ENCODE measurements at regions not wholly inside any gene's neighbourhood (a gene's known extent, or its start where the extent isn't known, plus 50 kb on each side); places are given as distances from the start of the nearest gene placed in this dataset.

DNA sequence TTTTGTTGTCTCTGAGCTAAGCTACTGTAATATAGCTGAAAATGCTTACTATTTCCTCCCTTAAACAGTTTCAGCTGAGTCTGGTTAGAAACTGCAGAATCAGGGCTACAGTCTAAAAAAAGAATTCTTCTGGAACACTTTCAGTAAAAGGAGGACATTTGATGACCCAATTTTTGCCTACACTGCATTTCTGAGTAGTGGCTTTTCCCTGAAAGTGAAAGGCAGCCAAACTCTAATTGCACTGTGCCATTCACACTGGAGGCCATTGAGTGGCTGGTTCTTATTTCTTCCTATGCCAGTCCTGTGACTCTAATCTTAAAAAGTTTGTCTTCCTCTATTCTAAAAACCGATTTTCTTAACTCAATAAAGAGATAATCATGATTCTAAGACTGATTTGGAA, 526.0 kb downstream of the CFAP47 start:
- H4K5ac ChIP-seq (ENCODE audit: insufficient read length, low read depth, low read length) = no peak overlapping the region
- H2BK20ac ChIP-seq (ENCODE audit: low read depth, low read length, poor library complexity, severe bottlenecking) = no peak overlapping the region
- H4K91ac ChIP-seq (ENCODE audit: insufficient read length, low read depth, low read length) = no peak overlapping the region
- H3K18ac ChIP-seq (ENCODE audit: insufficient read length, low read depth, low read length) = no peak overlapping the region
- peaks cover 14% of the 10 kb centered on the region for H3K9me3 ChIP-seq (ENCODE audit: control insufficient read depth, low read depth, low read length)
- no peak overlapping the region for H3K4me2 ChIP-seq (ENCODE audit: insufficient read depth, insufficient read length, low read length)
- peaks cover 59 to 69% of the 10 kb centered on the region in 2 experiments for H3K9me3 Mint-ChIP-seq
- no peaks in the 10 kb centered on the region for H3K79me2 ChIP-seq (ENCODE audit: insufficient read depth, low read length)
- H3K23ac ChIP-seq (ENCODE audit: insufficient read length, low read depth, low read length) = no peak overlapping the region
- H2BK15ac ChIP-seq (ENCODE audit: low read depth, low read length) = no peak overlapping the region
- no peaks in the 10 kb centered on the region for H4K20me1 ChIP-seq (ENCODE audit: control insufficient read depth, insufficient read depth, insufficient read length)
- H3T11ph ChIP-seq (ENCODE audit: low read length) = no peak overlapping the region
- H4K8ac ChIP-seq (replicated peaks; ENCODE audit: insufficient read length, low read depth, low read length) = no peak overlapping the region
- H3K27ac Mint-ChIP-seq = no peak overlapping the region
- H3K14ac ChIP-seq (ENCODE audit: insufficient read depth, low read length) = no peak overlapping the region
- no peak for DNase-seq
- H3K4me1 Mint-ChIP-seq = no peaks in the 10 kb centered on the region; a peak in 1 of 4 replicates
- no peak overlapping the region for H2AFZ ChIP-seq (ENCODE audit: low read length)
- H2BK12ac ChIP-seq (ENCODE audit: insufficient read length, low read depth, low read length) = no peak overlapping the region
- no peak overlapping the region for H3K27ac ChIP-seq (ENCODE audit: insufficient read length, low read depth, low read length)
- H3K9ac ChIP-seq (ENCODE audit: extremely low read depth, insufficient read length, low read length) = no peak overlapping the region
- H2BK5ac ChIP-seq (ENCODE audit: insufficient read length, low read length) = no peak overlapping the region
- no peaks in the 10 kb centered on the region for H3K27me3 ChIP-seq (ENCODE audit: insufficient read depth, low read length)
- H3K27me3 Mint-ChIP-seq (ENCODE audit: low read depth) = no peaks in the 10 kb centered on the region; the same call in 1 of the 2 replicates
- no CpG with 5 or more reads among the region's 1 CpG for WGBS (ENCODE audit: extremely low coverage, insufficient read length, low lambda C conversion rate)
- H3K56ac ChIP-seq (ENCODE audit: insufficient read length, low read depth, low read length) = no peak overlapping the region
- no peak overlapping the region for H3K4ac ChIP-seq (ENCODE audit: low read depth, low read length)
- TF ChIP-seq, protein P1, sequence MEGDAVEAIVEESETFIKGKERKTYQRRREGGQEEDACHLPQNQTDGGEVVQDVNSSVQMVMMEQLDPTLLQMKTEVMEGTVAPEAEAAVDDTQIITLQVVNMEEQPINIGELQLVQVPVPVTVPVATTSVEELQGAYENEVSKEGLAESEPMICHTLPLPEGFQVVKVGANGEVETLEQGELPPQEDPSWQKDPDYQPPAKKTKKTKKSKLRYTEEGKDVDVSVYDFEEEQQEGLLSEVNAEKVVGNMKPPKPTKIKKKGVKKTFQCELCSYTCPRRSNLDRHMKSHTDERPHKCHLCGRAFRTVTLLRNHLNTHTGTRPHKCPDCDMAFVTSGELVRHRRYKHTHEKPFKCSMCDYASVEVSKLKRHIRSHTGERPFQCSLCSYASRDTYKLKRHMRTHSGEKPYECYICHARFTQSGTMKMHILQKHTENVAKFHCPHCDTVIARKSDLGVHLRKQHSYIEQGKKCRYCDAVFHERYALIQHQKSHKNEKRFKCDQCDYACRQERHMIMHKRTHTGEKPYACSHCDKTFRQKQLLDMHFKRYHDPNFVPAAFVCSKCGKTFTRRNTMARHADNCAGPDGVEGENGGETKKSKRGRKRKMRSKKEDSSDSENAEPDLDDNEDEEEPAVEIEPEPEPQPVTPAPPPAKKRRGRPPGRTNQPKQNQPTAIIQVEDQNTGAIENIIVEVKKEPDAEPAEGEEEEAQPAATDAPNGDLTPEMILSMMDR (conservative IDR thresholded peaks at IDR 0.05) = no peak
- H2BK120ac ChIP-seq (ENCODE audit: low read depth, low read length, poor library complexity, severe bottlenecking) = no peak overlapping the region
- H3K36me3 Mint-ChIP-seq (ENCODE audit: insufficient read depth in 1 of 3, low read depth in 3 of 3) = peaks cover 5 to 16% (median 5%) of the 10 kb centered on the region in 3 experiments; a peak in 6 of 7 replicates
- H3K23me2 ChIP-seq (ENCODE audit: insufficient read length, low read depth, low read length, poor library complexity, severe bottlenecking) = no peaks in the 10 kb centered on the region
- no peak overlapping the region for H2AK5ac ChIP-seq (ENCODE audit: insufficient read length, low read length)
- H3K79me1 ChIP-seq (ENCODE audit: insufficient read depth, low read depth, low read length, poor library complexity, severe bottlenecking) = no peaks in the 10 kb centered on the region
- H3K4me1 ChIP-seq (ENCODE audit: insufficient read depth, low read length) = no peaks in the 10 kb centered on the region
- H3K4me3 Mint-ChIP-seq = no peak overlapping the region

Measured in H9 (cell line).